Loucy (cell line): ENCODE measurements at regions not wholly inside any gene's neighbourhood (a gene's known extent, or its start where the extent isn't known, plus 50 kb on each side); places are given as distances from the start of the nearest gene placed in this dataset.

Source experiments
- EZH2phosphoT487 ChIP-seq: fragments of 200-600 bp; IDR thresholded peaks from 2 replicates; pipeline ENCODE4 v1.6.1; 2018; ENCODE audit warnings: antibody characterized with exemption, mild to moderate bottlenecking, moderate library complexity, borderline replicate concordance
- TF ChIP-seq, protein P1 (sequence below): fragments of 200-600 bp; sonication (generic); conservative IDR thresholded peaks from 2 replicates; pipeline ENCODE4 v1.5.1; 2014; ENCODE audit warnings: mild to moderate bottlenecking, antibody characterized with exemption, low read length

DNA sequence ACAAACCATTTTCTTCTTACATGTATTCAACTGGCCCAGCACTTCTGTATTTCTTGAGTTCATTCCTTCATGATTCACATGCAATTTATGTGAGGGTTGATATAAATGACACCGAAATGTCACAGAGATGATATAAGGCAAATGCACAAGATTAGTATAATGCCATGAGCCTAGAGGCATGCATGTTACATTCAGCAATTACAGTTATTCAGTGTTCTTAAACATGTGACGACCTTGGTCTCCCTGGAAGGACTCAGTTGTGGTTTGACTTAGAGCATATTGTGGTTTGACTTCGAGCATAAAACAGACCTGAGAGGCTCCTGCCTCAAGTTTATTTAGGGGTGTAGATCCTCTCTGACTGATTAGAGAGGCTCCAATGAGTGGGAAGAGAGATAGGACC, 752.1 kb upstream of the POM121L12 start:
- TF ChIP-seq, protein P1, sequence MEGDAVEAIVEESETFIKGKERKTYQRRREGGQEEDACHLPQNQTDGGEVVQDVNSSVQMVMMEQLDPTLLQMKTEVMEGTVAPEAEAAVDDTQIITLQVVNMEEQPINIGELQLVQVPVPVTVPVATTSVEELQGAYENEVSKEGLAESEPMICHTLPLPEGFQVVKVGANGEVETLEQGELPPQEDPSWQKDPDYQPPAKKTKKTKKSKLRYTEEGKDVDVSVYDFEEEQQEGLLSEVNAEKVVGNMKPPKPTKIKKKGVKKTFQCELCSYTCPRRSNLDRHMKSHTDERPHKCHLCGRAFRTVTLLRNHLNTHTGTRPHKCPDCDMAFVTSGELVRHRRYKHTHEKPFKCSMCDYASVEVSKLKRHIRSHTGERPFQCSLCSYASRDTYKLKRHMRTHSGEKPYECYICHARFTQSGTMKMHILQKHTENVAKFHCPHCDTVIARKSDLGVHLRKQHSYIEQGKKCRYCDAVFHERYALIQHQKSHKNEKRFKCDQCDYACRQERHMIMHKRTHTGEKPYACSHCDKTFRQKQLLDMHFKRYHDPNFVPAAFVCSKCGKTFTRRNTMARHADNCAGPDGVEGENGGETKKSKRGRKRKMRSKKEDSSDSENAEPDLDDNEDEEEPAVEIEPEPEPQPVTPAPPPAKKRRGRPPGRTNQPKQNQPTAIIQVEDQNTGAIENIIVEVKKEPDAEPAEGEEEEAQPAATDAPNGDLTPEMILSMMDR: no peak
- no peak for TF ChIP-seq EZH2phosphoT487
